ENCODE measurements at regions not wholly inside any gene's neighbourhood (a gene's known extent, or its start where the extent isn't known, plus 50 kb on each side); places are given as distances from the start of the nearest gene placed in this dataset.
"Not testable (repeated sequence)": the region's sequence is repeated elsewhere in the genome, so short reads cannot be mapped to it uniquely, and the experiment has no call there.

GRCh38 chr1:149390173-149390926 lies 84.5 kb upstream of the NBPF19 start:
- H3K36me3 Mint-ChIP-seq (ENCODE audit: low read depth); H3K4me1 Mint-ChIP-seq (ENCODE audit: low read depth); H3K9me3 Mint-ChIP-seq (ENCODE audit: insufficient read depth); CTCF ChIA-PET; H3K27me3 Mint-ChIP-seq (ENCODE audit: low read depth): not testable (repeated sequence)
- ATAC-seq = peak; percentile 94
- Mint-ChIP-seq H3K27ac (peak overlapping the region; percentile 75), H3K4me3 (peak overlapping the region; percentile 84)
- POLR2A ChIA-PET = interaction anchor here (0.6 kb wide), 1 partner anchor 832 kb away, joined by 4 read pairs; no protein-coding TSS in a partner anchor
- peak; percentile 64 for DNase-seq

DNA sequence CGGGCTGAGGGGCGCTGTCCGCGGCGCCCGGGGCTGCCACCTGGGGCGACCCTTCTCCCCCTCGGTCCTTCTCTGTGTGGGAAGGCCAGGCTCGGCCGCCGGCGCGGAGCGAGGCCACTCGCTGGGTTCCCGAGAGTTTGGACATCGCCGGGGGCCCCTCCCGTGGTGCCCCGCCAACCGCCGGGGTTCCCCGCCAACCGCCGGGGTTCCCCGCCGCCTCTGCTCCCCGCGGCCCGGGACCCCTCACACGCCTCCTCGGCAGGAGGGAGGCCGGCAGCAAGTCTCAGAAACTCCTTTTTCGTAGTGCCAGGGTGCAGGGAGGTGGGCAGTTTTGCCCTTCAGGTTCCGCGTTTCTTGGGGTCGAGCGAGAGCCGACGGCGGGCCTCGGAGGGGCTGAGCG lies 83.9 kb upstream of the NBPF19 start:
- POLR2A ChIA-PET = interaction anchor here (0.6 kb wide), 1 partner anchor 831 kb away, joined by 4 read pairs; no protein-coding TSS in a partner anchor
- ATAC-seq; H3K27me3 Mint-ChIP-seq (ENCODE audit: low read depth); H3K27ac Mint-ChIP-seq; CTCF ChIA-PET; H3K4me3 Mint-ChIP-seq; DNase-seq; H3K36me3 Mint-ChIP-seq (ENCODE audit: low read depth); H3K4me1 Mint-ChIP-seq (ENCODE audit: low read depth); H3K9me3 Mint-ChIP-seq (ENCODE audit: insufficient read depth): not testable (repeated sequence)

- H3K27me3 Mint-ChIP-seq (ENCODE audit: low read depth); DNase-seq; H3K9me3 Mint-ChIP-seq (ENCODE audit: insufficient read depth); POLR2A ChIA-PET; H3K36me3 Mint-ChIP-seq (ENCODE audit: low read depth); ATAC-seq; CTCF ChIA-PET; H3K4me3 Mint-ChIP-seq; H3K27ac Mint-ChIP-seq: not testable (repeated sequence)
- peaks cover 14% of the 10 kb centered on the region for H3K4me1 Mint-ChIP-seq (ENCODE audit: low read depth)
Measured at GRCh38 chr1:149395802-149396201, 79.0 kb upstream of the NBPF19 start.

DNA sequence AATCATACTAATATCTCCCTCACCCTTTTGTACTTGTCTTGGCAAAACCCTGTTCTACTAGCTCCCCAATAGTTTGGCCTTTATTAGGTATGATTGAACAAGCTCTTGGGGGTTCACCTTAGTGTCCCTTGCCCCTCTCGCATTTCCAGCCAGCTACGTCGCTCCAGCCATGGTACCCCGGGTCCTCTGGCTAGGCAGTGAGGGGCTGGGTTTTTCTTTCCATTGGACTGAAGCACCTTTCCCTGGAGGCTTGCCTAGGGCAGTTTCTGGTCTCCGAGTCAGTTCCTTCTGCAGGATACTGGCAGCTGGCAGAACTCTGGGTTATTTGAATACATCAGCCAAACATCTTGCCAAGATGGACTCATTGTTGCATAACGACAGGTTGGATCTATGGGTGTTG lies 76.3 kb upstream of the NBPF19 start:
- DNase-seq; ATAC-seq; H3K4me3 Mint-ChIP-seq; H3K27ac Mint-ChIP-seq; H3K27me3 Mint-ChIP-seq (ENCODE audit: low read depth); CTCF ChIA-PET; H3K4me1 Mint-ChIP-seq (ENCODE audit: low read depth); POLR2A ChIA-PET; H3K9me3 Mint-ChIP-seq (ENCODE audit: insufficient read depth); H3K36me3 Mint-ChIP-seq (ENCODE audit: low read depth): not testable (repeated sequence)

DNA sequence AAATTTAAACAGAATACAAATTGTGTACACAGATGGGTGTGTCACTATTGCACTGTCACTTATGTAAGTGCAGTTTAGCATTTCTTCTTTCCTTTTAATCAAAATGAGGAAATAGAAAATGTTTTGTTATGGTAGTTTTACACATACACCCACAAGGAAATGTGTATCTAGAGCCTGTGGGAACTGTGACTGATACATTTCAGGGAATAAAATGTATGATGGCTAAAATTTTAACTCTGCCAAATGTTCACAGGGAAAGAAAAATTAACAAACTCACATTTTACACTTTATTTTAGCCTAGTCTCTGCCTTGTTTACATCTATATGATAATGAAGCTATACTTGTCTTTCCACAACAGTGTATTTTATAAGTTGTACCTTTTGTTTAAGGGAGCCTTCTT lies 66.4 kb upstream of the NBPF19 start:
- H3K36me3 Mint-ChIP-seq (ENCODE audit: low read depth); POLR2A ChIA-PET; H3K27me3 Mint-ChIP-seq (ENCODE audit: low read depth); CTCF ChIA-PET; H3K27ac Mint-ChIP-seq; H3K4me3 Mint-ChIP-seq; H3K4me1 Mint-ChIP-seq (ENCODE audit: low read depth); H3K9me3 Mint-ChIP-seq (ENCODE audit: insufficient read depth); DNase-seq; ATAC-seq: not testable (repeated sequence)

DNA sequence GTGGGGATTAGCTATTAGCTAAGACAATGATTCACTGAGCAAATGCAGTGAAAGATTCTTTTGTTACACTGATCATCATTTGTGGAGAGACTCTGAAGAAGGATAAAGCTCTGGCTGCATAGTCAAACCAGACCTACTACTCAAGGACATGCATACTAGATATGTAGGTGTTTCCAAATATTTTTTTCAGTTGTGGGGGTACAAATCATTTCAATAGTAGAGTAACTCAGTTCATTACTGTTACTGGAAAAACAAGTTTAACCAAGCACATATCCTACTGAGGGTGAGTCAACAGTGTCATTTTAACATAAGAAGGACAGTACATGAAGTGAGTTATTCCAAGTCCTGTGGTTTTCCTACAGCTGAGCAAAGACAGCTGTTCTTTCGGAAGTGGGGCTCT lies 59.5 kb upstream of the NBPF19 start:
- ATAC-seq, DNase-seq, CTCF ChIA-PET: not testable (repeated sequence)

DNA sequence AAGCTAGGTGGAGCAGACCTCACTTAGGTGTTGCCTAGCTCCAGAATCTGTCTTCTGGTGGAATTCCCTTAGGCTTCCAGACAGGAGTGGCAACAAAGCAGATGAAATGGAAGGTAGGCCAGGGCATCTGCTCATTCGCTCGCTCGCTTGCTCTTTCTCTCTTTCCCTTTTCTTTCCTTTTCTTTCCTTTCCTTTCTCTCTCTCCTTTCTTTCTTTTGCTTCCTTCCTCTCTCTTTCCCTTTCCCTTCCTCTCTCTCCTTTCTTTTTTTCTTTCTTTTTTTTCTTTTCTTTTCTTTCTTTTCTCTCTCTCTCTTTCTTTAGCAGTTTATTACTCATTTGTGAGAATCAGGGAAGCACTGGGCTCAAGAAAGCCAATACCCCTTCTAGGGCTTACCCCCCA lies 56.1 kb upstream of the NBPF19 start:
- POLR2A ChIA-PET; H3K9me3 Mint-ChIP-seq (ENCODE audit: insufficient read depth); DNase-seq; CTCF ChIA-PET; H3K27ac Mint-ChIP-seq; ATAC-seq; H3K4me1 Mint-ChIP-seq (ENCODE audit: low read depth); H3K36me3 Mint-ChIP-seq (ENCODE audit: low read depth); H3K27me3 Mint-ChIP-seq (ENCODE audit: low read depth); H3K4me3 Mint-ChIP-seq: not testable (repeated sequence)

More for the DNA sequence above, 59.5 kb upstream of the NBPF19 start:
- H3K9me3 Mint-ChIP-seq (ENCODE audit: insufficient read depth); H3K27me3 Mint-ChIP-seq (ENCODE audit: low read depth); POLR2A ChIA-PET; H3K27ac Mint-ChIP-seq; H3K4me3 Mint-ChIP-seq; H3K4me1 Mint-ChIP-seq (ENCODE audit: low read depth); H3K36me3 Mint-ChIP-seq (ENCODE audit: low read depth): not testable (repeated sequence)

DNA sequence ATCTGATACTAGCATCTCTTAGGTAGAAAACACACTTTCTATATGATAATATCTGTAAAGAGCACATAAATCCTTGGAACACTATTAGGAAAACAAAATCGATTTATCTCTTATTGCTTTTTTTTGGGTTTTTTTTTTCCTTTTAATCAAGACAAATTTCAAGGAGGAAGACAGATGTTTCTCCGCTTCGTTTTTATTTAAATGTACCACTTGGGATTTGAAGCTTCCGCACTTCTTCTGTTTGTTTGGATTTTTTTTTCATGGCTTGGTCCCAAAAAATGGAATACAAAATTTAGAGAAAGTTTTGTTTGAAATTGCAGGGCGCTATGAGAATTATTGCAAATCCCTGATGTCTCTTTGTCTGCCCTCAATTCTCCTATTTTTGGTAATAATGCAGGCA lies 51.7 kb upstream of the NBPF19 start:
- H3K27me3 Mint-ChIP-seq (ENCODE audit: low read depth); H3K27ac Mint-ChIP-seq; CTCF ChIA-PET; H3K4me1 Mint-ChIP-seq (ENCODE audit: low read depth); H3K36me3 Mint-ChIP-seq (ENCODE audit: low read depth); ATAC-seq; H3K9me3 Mint-ChIP-seq (ENCODE audit: insufficient read depth); DNase-seq; H3K4me3 Mint-ChIP-seq; POLR2A ChIA-PET: not testable (repeated sequence)
